LNCaP clone FGC (cell line): ENCODE measurements at regions not wholly inside any gene's neighbourhood (a gene's known extent, or its start where the extent isn't known, plus 50 kb on each side); places are given as distances from the start of the nearest gene placed in this dataset.

Experiments
- DNase-seq: peaks from one replicate; pipeline ENCODE4 v3.0.0-alpha.2; 2011; ENCODE audit warnings: low read depth
- H3K4me3 ChIP-seq: 2 replicates; pipeline ENCODE4 v1.5.1; 2011; ENCODE audit warnings: mild to moderate bottlenecking, low read depth, low read length, control low read depth
- TF ChIP-seq, protein P1 (sequence below): IDR thresholded peaks from 2 replicates; pipeline ENCODE4 v1.5.1; 2012; ENCODE audit warnings: mild to moderate bottlenecking; ENCODE audit not compliant: control insufficient read depth, insufficient read depth; ENCODE audit errors: extremely low read depth

GRCh38 chr12:25424211-25424731, 128.8 kb downstream of the LMNTD1 start:
- TF ChIP-seq, protein P1, sequence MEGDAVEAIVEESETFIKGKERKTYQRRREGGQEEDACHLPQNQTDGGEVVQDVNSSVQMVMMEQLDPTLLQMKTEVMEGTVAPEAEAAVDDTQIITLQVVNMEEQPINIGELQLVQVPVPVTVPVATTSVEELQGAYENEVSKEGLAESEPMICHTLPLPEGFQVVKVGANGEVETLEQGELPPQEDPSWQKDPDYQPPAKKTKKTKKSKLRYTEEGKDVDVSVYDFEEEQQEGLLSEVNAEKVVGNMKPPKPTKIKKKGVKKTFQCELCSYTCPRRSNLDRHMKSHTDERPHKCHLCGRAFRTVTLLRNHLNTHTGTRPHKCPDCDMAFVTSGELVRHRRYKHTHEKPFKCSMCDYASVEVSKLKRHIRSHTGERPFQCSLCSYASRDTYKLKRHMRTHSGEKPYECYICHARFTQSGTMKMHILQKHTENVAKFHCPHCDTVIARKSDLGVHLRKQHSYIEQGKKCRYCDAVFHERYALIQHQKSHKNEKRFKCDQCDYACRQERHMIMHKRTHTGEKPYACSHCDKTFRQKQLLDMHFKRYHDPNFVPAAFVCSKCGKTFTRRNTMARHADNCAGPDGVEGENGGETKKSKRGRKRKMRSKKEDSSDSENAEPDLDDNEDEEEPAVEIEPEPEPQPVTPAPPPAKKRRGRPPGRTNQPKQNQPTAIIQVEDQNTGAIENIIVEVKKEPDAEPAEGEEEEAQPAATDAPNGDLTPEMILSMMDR = no peak
- no peak overlapping the region for H3K4me3 ChIP-seq
- no peak for DNase-seq

DNA sequence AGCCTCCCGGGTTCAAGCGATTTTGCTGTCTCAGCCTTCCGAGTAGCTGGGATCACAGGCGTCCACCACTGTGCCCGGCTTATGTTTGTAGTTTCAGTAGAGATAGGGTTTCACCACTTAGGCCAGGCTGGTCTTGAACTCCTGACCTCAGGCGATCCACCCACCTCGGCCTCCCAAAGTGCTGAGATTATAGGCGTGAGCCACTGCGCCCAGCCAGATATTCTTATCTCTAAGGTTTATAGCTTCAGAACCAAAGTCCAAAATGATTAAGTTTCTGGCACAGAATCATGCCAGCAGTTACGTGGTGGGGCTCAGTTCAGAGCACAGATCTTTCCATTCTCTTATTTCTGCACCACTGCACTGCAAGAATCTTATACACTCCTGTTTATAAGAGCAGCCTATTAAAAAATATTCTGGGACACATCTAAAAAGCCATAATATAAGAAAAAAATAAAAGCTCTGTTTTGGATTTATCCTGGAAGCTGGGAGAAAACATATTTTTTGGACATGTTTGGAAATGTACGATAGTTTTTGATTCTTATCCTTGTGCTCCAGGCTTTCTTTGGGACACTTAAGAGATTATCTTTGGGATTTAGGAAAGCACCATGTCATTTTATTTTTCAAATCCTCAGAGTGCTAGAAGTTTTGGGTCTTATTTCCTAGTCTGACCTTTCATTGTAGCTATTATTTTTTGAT, 129.6 kb downstream of the LMNTD1 start:
- DNase-seq = no peak
- TF ChIP-seq, protein P1 = no peak
- no peak overlapping the region for H3K4me3 ChIP-seq

DNA sequence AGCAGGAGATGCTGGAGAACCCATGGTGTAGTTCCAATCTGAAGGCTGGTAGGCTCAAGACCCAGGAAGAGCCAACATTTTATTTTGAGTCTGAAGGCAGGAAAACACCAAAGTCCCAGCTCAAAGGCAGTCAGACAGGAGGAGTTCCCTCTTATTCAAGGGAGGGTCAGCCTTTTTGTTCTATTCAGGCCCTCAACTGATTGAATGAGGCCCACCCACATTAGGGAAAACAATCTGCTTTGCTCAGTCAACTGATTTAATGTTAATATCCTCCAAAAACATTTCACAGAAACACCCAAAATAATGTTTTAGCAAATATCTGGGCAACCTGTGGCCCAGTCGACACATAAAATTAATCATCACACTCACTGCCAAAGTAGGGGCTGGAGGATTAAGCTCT, 130.8 kb downstream of the LMNTD1 start:
- TF ChIP-seq, protein P1 = no peak
- no peak overlapping the region for H3K4me3 ChIP-seq
- DNase-seq = no peak

DNA sequence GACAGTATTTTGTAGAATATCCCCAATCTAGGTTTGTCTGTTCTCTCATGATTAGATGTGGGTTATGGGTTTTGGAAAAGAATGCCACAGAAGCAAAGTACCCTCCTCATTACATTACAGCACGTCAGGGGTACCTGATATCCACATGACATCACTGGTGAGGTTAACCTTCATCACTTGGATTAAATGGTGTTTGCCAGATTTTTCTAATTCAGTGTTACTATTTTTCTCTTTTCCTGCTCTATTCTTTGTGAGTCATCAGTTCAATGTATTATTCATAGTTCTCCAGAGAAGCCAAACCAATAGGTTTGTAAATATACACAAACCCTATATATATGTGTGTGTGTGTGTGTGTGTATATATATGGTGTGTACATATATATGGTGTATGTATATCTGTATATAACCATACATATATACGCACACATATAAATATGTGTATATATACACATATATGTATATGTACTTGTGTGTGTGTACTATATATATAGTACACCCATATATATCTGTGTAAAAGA, 131.4 kb downstream of the LMNTD1 start:
- TF ChIP-seq, protein P1 = no peak

GRCh38 chr12:25420116-25420515, 133.0 kb downstream of the LMNTD1 start:
- no peak overlapping the region for H3K4me3 ChIP-seq
- no peak for DNase-seq
- TF ChIP-seq, protein P1 = no peak

More for the DNA sequence above, 131.4 kb downstream of the LMNTD1 start:
- DNase-seq = no peak
- no peak overlapping the region for H3K4me3 ChIP-seq

DNA sequence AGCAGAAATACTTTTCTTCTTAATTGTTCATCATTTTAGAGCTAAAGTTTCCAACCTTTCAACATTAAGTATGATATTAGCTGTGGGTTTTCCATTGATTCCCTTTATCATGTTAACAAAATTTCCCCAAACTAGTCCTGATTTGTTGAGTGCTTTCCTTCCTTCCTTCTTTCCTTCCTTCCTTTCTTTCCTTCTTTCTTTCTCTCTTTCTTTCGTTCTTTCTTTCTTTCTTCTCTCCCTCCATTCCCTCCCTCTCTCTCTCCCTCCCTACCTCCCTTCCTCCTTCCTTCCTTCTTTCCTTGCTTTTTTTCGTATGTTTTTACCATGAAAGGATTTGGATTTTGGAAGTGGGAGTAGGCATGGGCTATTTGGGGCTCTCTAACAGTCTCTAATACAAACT, 133.5 kb downstream of the LMNTD1 start:
- H3K4me3 ChIP-seq = no peak overlapping the region
- TF ChIP-seq, protein P1 = no peak
- no peak for DNase-seq
